Stimulated activated effector memory CD8-positive, alpha-beta T cell treated with anti-CD3 and anti-CD28 coated beads, Interleukin-12 subunit alpha, Interleukin-12 subunit beta, amount 100 ng/mL, for 72 hours (primary cell): ENCODE measurements at regions not wholly inside any gene's neighbourhood (a gene's known extent, or its start where the extent isn't known, plus 50 kb on each side); places are given as distances from the start of the nearest gene placed in this dataset.

Experiments
- ATAC-seq: fragments of 150-1000 bp; cut with Tn5 transposase; 2 replicates; pipeline ENCODE4 v1.10.0; 2021
- DNase-seq, 2 donors: peaks; one replicate each; pipeline ENCODE4 v3.0.0; 2021 to 2022; ENCODE audit warnings: low spot score in 2 of 2
- H3K27ac Mint-ChIP-seq: one replicate; pipeline ENCODE4 v1.8.0; 2022; ENCODE audit warnings: mild to moderate bottlenecking, mixed read lengths
- H3K36me3 Mint-ChIP-seq: one replicate; pipeline ENCODE4 v1.8.0; 2022; ENCODE audit warnings: mild to moderate bottlenecking, mixed read lengths
- H3K4me1 Mint-ChIP-seq: one replicate; pipeline ENCODE4 v1.8.0; 2022; ENCODE audit warnings: mixed read lengths
- H3K4me3 Mint-ChIP-seq: one replicate; pipeline ENCODE4 v1.8.0; 2022; ENCODE audit warnings: mild to moderate bottlenecking, mixed read lengths
- H3K9me3 Mint-ChIP-seq: one replicate; pipeline ENCODE4 v1.8.0; 2022; ENCODE audit warnings: mixed read lengths

DNA sequence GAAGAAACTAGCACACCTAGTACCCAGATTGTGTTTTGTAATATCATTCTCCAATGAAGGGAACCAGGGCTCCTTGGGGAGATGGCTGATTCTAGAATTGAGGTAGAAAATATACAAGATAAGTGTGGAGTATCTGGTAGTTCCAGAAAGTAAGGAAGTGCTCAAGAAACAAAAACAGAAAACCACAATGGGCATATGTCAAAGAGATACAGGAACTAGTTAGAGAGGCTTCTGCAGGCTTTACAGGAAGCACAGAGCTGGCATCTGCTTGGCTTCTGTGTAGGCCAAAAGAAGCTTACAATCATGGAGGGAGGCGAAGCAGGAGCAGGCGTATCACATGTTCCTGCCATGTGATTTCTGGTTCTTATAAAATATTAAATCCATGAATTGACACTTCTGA, 105.7 kb upstream of the TMEM161B start:
- Mint-ChIP-seq H3K4me1 (no peaks in the 10 kb centered on the region), H3K27ac (no peak overlapping the region), H3K36me3 (no peaks in the 10 kb centered on the region), H3K4me3 (no peak overlapping the region), H3K9me3 (no peaks in the 10 kb centered on the region)
- no peak for ATAC-seq
- no peak for DNase-seq

DNA sequence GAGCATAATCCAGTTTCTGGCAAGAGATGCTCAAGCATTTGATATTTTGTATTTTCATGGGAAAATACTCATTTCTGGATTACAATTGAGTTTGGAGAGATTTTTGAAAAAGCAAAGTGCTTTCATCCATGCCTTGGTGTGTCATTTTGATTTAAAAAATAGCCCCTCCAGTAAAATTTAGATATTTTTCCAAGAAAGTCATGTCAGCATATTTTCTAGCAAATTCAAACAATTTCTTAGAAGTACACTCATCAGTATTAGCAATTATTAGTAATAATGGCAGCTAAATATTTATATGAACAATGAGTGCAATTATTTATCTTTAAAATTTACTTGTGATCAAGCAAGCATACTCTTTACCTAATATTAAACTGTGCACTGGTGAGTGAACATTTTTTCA, 102.2 kb upstream of the TMEM161B start:
- H3K9me3 Mint-ChIP-seq = no peaks in the 10 kb centered on the region
- no peak for ATAC-seq
- H3K36me3 Mint-ChIP-seq = no peaks in the 10 kb centered on the region
- DNase-seq = no peak
- no peaks in the 10 kb centered on the region for H3K4me1 Mint-ChIP-seq
- no peak overlapping the region for H3K4me3 Mint-ChIP-seq
- no peak overlapping the region for H3K27ac Mint-ChIP-seq

DNA sequence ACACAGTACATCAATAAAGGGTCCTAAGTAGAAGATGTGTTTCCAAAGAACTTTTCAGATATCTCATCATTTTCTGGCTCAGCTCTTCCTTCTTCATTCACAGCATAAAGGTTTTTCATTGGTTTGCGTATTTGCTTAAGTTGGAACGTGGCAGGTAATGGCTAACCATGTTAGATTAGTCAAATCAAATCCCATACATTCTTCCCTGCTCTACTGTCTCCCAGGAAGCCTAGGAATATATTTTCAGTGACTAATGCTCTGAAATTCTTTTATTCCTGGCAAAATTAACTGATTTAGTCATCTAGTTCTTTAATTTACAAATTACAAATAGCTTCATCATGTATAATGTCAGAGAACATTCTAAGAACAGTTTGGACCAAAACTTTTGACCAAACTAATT, 99.6 kb upstream of the TMEM161B start:
- no peak for ATAC-seq
- Mint-ChIP-seq H3K36me3 (no peaks in the 10 kb centered on the region), H3K9me3 (no peaks in the 10 kb centered on the region), H3K4me3 (no peak overlapping the region), H3K4me1 (no peaks in the 10 kb centered on the region), H3K27ac (no peak overlapping the region)
- DNase-seq = no peak

DNA sequence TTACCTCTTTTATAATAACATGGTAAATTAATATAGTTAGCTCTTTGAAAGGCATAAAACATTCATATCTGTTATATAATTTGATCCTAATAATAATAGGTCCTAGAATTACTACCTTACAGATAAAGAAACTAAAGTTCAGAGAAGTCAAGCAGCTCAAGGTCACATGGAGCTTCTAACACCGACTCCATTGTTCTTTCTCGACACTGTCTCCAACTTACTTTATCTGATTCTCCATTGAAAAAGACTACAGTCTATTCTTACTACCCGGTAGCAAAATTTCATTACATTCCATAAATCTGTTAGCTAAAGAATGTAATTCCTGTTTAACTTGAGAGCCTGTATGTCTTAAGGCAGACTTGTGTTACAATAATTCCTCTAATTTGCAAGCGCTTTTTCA, 96.3 kb upstream of the TMEM161B start:
- Mint-ChIP-seq H3K27ac (no peak overlapping the region), H3K4me1 (no peaks in the 10 kb centered on the region), H3K36me3 (no peaks in the 10 kb centered on the region), H3K9me3 (no peaks in the 10 kb centered on the region), H3K4me3 (no peak overlapping the region)
- DNase-seq (no peak), ATAC-seq (no peak)

GRCh38 chr5:88355490-88356050, 86.9 kb upstream of the TMEM161B start:
- H3K36me3 Mint-ChIP-seq = no peaks in the 10 kb centered on the region
- ATAC-seq (no peak), DNase-seq (no peak)
- H3K9me3 Mint-ChIP-seq = peaks cover 4% of the 10 kb centered on the region
- no peaks in the 10 kb centered on the region for H3K4me1 Mint-ChIP-seq
- no peak overlapping the region for H3K4me3 Mint-ChIP-seq
- no peak overlapping the region for H3K27ac Mint-ChIP-seq

GRCh38 chr5:88325868-88326267, 57.2 kb upstream of the TMEM161B start:
- ATAC-seq (no peak), DNase-seq (no peak)
- Mint-ChIP-seq H3K4me3 (no peak overlapping the region), H3K36me3 (no peaks in the 10 kb centered on the region), H3K4me1 (no peaks in the 10 kb centered on the region), H3K27ac (no peak overlapping the region), H3K9me3 (no peaks in the 10 kb centered on the region)

DNA sequence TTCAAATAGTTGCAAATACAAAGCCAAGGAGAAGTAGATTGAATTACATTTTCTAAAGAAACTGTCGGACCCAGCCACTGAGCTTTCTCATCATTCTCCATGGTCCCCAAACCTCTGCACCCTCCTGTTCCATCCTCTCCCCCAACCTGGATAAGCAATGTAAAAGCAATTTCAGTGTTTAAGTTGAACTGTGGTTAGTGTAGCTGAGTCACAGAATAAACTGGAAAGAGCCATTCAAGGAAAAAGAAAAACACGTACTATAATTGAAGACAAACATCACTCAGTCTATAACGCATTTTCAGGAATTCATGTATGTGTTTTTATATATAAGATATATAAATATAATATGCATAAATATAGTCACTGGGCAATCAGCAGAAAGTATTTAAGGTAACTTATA, 54.1 kb upstream of the TMEM161B start:
- H3K4me1 Mint-ChIP-seq = no peaks in the 10 kb centered on the region
- ATAC-seq (no peak), DNase-seq (no peak)
- no peak overlapping the region for H3K4me3 Mint-ChIP-seq
- H3K27ac Mint-ChIP-seq = no peak overlapping the region
- no peaks in the 10 kb centered on the region for H3K9me3 Mint-ChIP-seq
- H3K36me3 Mint-ChIP-seq = no peaks in the 10 kb centered on the region
